Keratinocyte (primary cell): ENCODE measurements at regions not wholly inside any gene's neighbourhood (a gene's known extent, or its start where the extent isn't known, plus 50 kb on each side); places are given as distances from the start of the nearest gene placed in this dataset.

Experiments
- CTCF ChIP-seq, 3 experiments: IDR thresholded peaks in 1 of 3; conservative IDR thresholded peaks in 1 of 3; optimal IDR thresholded peaks in 1 of 3; 2 replicates in 2 of 3; 3 replicates in 1 of 3; pipeline versions ENCODE3 to v1.5.1; 2011; ENCODE audit warnings: low read length in 3 of 3, mild to moderate bottlenecking in 3 of 3, moderate library complexity in 2 of 3, control low read depth in 1 of 3, inconsistent platforms in 1 of 3; ENCODE audit not compliant: insufficient read depth in 2 of 3; ENCODE audit errors: extremely low read depth in 1 of 3
- EZH2 ChIP-seq: IDR thresholded peaks from one replicate; pipeline ENCODE4 v1.6.1; 2012; ENCODE audit warnings: inconsistent platforms, mild to moderate bottlenecking, low read length, moderate library complexity

DNA sequence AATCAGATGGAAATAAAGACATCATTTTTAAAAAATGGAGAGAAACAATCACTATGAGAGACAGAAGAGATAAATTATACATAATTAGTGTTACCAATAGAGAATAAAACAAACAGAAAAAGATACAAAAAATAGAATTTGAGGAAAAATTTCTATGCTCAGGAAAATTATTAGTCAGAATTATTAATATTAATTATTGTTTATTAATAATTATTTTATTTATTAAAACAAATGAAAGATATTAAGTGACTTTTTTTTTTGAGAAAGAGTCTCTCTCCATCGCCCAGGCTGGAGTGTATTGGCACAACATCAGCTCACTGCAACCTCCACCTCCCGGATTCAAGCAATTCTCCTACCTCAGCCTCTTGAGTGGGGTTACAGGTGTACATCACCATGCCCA, 299.8 kb upstream of the NR5A2 start:
- no peak for TF ChIP-seq CTCF (optimal IDR thresholded peaks at IDR 0.05 in 1 of 3, IDR thresholded peaks at IDR 0.05 in 1 of 3, conservative IDR thresholded peaks at IDR 0.05 in 1 of 3; ENCODE audit: extremely low read depth in 1 of 3, insufficient read depth in 2 of 3, low read length in 3 of 3)
- TF ChIP-seq EZH2: no peak
